ENCODE measurements at regions not wholly inside any gene's neighbourhood (a gene's known extent, or its start where the extent isn't known, plus 50 kb on each side); places are given as distances from the start of the nearest gene placed in this dataset.
"Not testable (repeated sequence)": the region's sequence is repeated elsewhere in the genome, so short reads cannot be mapped to it uniquely, and the experiment has no call there.

- Histone ChIP-seq H3K27ac (no peak overlapping the region), H3K27me3 (no peaks in the 10 kb centered on the region), H3K4me3 (no peak overlapping the region), H3K9me3 (no peaks in the 10 kb centered on the region), H3K36me3 (no peaks in the 10 kb centered on the region), H3K4me1 (no peaks in the 10 kb centered on the region)
- TF ChIP-seq POLR2A (IDR thresholded peaks at IDR 0.05) = no peak
- TF ChIP-seq POLR2AphosphoS5 (IDR thresholded peaks at IDR 0.05; ENCODE audit: insufficient read depth in 1 of 2, low read depth in 1 of 2) = no peak
- TF ChIP-seq, protein P1, sequence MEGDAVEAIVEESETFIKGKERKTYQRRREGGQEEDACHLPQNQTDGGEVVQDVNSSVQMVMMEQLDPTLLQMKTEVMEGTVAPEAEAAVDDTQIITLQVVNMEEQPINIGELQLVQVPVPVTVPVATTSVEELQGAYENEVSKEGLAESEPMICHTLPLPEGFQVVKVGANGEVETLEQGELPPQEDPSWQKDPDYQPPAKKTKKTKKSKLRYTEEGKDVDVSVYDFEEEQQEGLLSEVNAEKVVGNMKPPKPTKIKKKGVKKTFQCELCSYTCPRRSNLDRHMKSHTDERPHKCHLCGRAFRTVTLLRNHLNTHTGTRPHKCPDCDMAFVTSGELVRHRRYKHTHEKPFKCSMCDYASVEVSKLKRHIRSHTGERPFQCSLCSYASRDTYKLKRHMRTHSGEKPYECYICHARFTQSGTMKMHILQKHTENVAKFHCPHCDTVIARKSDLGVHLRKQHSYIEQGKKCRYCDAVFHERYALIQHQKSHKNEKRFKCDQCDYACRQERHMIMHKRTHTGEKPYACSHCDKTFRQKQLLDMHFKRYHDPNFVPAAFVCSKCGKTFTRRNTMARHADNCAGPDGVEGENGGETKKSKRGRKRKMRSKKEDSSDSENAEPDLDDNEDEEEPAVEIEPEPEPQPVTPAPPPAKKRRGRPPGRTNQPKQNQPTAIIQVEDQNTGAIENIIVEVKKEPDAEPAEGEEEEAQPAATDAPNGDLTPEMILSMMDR (IDR thresholded peaks at IDR 0.05) = no peak
- intact Hi-C loops (cut with DNase I) = no loop called here
- DNase-seq (ENCODE audit: extremely low spot score in 2 of 2) = no peak
These were observed 118.7 kb upstream of the PPM1J start for GRCh38 chr1:112833806-112834205.

- H3K27ac ChIP-seq; H3K36me3 ChIP-seq; H3K4me1 ChIP-seq; H3K27me3 ChIP-seq; intact Hi-C loops (cut with DNase I); DNase-seq (ENCODE audit: extremely low spot score in 2 of 2); H3K9me3 ChIP-seq; H3K4me3 ChIP-seq: not testable (repeated sequence)
These were observed 117.1 kb upstream of the PPM1J start for GRCh38 chr1:112832259-112832658.

DNA sequence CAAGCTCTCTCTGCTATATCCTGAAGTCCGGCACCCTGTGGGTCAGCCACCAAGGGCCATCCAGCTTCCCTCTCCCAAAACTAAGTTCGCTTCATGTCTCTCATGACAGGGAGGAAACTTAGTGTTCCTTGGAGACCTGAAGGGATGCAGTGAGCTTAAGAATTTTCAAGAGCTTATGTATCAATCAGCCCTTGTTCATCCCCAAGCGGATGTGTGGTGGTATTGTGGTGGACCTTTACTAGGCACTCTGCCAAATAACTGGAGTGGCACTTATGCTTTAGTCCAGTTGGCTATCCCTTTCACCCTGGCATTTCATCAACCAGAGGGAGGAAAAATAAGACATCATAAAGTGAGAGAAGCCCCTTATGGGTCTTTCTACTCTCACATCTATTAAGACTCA is 114.6 kb upstream of the PPM1J start:
- intact Hi-C loops (cut with DNase I) = not testable (repeated sequence)

GRCh38 chr1:112828716-112829115 is 113.6 kb upstream of the PPM1J start:
- Histone ChIP-seq H3K9me3 (no peaks in the 10 kb centered on the region), H3K27me3 (no peaks in the 10 kb centered on the region), H3K4me3 (no peak overlapping the region), H3K36me3 (no peaks in the 10 kb centered on the region), H3K27ac (no peak overlapping the region), H3K4me1 (no peaks in the 10 kb centered on the region)
- TF ChIP-seq POLR2A (IDR thresholded peaks at IDR 0.05) = no peak
- TF ChIP-seq, protein P1 (IDR thresholded peaks at IDR 0.05) = no peak
- no peak for TF ChIP-seq POLR2AphosphoS5 (IDR thresholded peaks at IDR 0.05; ENCODE audit: insufficient read depth in 1 of 2, low read depth in 1 of 2)
- intact Hi-C loops (cut with DNase I) = no loop called here
- no peak for DNase-seq (ENCODE audit: extremely low spot score in 2 of 2)

More for the DNA sequence above, 114.6 kb upstream of the PPM1J start:
- not testable (repeated sequence) for H3K9me3 ChIP-seq; H3K36me3 ChIP-seq; H3K4me3 ChIP-seq; H3K4me1 ChIP-seq; DNase-seq (ENCODE audit: extremely low spot score in 2 of 2); H3K27me3 ChIP-seq; H3K27ac ChIP-seq

DNA sequence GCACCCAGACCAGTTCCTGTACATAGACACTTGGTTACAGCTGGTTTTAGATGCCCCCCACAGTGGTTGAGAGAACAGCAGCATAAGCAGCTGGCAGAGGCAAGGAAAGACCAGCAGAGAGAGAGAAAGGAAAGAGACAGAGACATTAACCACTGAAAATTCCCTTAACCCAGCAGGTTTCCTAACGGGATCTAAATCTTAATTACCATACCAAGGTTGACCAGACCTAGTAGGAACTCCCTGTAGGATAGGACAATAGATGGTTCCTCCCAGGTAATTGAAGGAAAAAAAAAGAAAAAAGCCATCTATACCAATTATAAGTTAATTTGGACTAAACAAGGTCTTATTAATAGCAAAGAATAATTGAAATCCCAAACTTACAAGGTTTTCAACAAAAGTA is 112.3 kb upstream of the PPM1J start:
- DNase-seq (ENCODE audit: extremely low spot score in 2 of 2); H3K27ac ChIP-seq; H3K36me3 ChIP-seq; H3K4me1 ChIP-seq; H3K9me3 ChIP-seq; intact Hi-C loops (cut with DNase I); H3K4me3 ChIP-seq; H3K27me3 ChIP-seq: not testable (repeated sequence)

DNA sequence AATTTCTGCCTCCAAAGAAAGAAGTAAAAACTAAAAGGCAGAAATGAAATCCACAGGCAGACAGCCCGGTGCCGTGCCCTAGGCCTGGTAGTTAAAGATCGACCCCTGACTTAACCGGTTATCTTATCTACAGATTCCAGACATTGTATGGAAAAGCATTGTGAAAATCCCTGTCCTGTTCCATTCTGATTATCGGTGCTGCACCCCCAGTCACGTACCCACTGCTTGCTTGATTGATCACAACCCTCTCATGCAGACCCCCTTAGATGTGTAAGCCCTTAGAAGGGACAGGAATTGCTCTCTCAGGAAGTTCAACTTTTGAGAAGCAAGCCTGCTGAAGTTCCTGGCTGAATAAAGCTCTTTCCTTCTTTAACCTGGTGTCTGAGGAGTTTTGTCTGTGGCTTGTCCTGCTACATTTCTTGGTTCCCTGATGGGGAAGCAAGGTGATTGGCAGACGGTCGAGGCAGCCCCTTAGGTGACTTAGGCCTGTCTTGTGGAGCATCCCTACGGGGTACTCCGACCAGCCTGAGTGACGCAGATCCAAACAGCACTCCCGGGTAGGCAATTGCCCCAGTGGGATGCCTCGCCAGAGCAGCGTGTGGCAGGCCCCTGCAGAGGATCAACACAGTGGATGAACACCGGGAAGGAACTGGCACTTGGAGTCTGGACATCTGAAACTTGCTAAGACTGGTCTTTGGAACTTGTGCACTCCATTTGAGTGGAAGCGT is 111.2 kb upstream of the PPM1J start:
- H3K4me1 ChIP-seq = no peaks in the 10 kb centered on the region
- H3K9me3 ChIP-seq = no peaks in the 10 kb centered on the region
- no peaks in the 10 kb centered on the region for H3K27me3 ChIP-seq
- TF ChIP-seq POLR2A (IDR thresholded peaks at IDR 0.05) (no peak), POLR2AphosphoS5 (IDR thresholded peaks at IDR 0.05; ENCODE audit: insufficient read depth in 1 of 2, low read depth in 1 of 2) (no peak)
- TF ChIP-seq, protein P1 (IDR thresholded peaks at IDR 0.05) = no peak
- no peak overlapping the region for H3K27ac ChIP-seq
- no peak overlapping the region for H3K4me3 ChIP-seq
- intact Hi-C loops (cut with DNase I) = no loop called here
- no peaks in the 10 kb centered on the region for H3K36me3 ChIP-seq
- DNase-seq (ENCODE audit: extremely low spot score in 2 of 2) = no peak

DNA sequence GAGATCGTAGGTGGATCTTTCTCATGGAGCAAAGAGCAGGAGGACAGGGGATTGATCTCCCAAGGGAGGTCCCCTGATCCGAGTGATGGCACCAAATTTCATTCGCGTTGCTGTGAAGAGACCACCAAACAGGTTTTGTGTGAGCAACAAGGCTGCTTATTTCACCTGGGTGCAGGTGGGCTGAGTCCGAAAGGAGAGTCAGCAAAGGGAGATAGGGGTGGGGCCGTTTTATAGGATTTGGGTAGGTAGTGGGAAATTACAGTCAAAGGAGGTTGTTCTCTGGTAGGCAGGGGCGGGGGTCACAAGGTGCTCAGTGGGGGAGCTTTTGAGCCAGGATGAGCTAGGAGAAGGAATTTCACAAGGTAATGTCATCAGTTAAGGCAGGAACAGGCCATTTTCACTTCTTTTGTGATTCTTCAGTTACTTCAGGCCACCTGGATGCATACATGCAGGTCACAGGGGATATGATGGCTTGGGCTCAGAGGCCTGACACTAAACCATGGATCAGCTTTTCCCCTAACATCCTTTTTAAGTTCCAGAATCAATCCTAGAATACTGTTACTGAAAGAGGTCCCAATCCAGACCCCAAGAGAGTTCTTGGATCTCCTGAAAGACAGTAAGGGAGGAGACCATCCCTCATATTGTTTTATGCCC is 110.6 kb upstream of the PPM1J start:
- H3K36me3 ChIP-seq; H3K4me1 ChIP-seq; H3K27ac ChIP-seq; DNase-seq (ENCODE audit: extremely low spot score in 2 of 2); intact Hi-C loops (cut with DNase I); H3K4me3 ChIP-seq; H3K27me3 ChIP-seq; H3K9me3 ChIP-seq: not testable (repeated sequence)

- H3K36me3 ChIP-seq; H3K4me1 ChIP-seq; DNase-seq (ENCODE audit: extremely low spot score in 2 of 2); H3K27me3 ChIP-seq; intact Hi-C loops (cut with DNase I); H3K27ac ChIP-seq; H3K4me3 ChIP-seq; H3K9me3 ChIP-seq: not testable (repeated sequence)
These were observed 109.9 kb upstream of the PPM1J start for GRCh38 chr1:112825075-112825474.

DNA sequence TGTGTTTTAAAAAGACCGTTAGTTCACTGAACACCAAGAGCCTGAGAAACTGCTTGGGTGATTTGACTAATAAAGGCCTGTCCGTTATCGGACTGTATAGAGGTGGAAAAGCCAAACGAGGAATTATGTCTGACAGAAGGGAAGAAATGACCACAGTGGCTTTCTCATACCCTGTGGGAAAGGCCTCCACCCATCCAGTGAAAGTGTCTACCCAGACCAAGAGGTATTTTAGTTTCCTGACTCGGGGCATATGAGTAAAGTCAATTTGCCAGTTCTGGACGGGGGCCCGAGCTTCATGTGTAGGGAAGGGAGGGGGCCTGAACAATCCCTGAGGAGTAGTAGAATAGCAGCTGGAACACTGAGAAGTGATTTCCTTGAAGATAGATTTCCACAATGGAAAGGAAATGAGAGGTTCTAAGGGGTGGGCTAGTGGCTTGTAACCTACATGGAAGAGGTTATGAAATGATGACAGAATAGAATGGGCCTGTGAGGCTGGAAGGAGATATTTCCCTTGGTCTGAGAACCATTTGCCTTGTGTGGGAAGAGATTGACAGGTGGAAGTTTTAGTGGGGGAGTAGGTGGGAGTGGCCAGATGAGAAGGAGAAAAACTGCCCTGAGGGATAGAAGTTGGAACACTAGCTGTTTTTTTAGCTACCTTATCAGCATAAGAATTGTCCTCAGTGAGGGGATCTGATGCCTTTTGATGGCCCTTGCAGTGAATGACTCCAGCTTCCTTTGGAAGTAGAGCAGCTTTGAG is 106.4 kb upstream of the PPM1J start:
- H3K27me3 ChIP-seq; H3K4me1 ChIP-seq; DNase-seq (ENCODE audit: extremely low spot score in 2 of 2); H3K9me3 ChIP-seq; intact Hi-C loops (cut with DNase I); H3K36me3 ChIP-seq; H3K4me3 ChIP-seq; H3K27ac ChIP-seq: not testable (repeated sequence)

All from vagina (tissue), 2 donors.